Loucy (cell line): ENCODE measurements at regions not wholly inside any gene's neighbourhood (a gene's known extent, or its start where the extent isn't known, plus 50 kb on each side); places are given as distances from the start of the nearest gene placed in this dataset.

ENCODE experiments used
- H2AFZ ChIP-seq: fragments of 200-600 bp; sonication (generic); 2 replicates; pipeline ENCODE4 v1.6.0; 2016; ENCODE audit warnings: antibody characterized with exemption, mild to moderate bottlenecking, low read length, moderate library complexity
- H3F3A ChIP-seq: fragments of 200-600 bp; 2 replicates; pipeline ENCODE4 v1.6.0; 2016; ENCODE audit warnings: antibody characterized with exemption, low read depth, mild to moderate bottlenecking
- H3K27me3 ChIP-seq: fragments of 200-600 bp; sonication (generic); 2 replicates; pipeline ENCODE4 v1.6.1; 2014; ENCODE audit warnings: low read length, mild to moderate bottlenecking; ENCODE audit not compliant: insufficient read depth, poor library complexity, severe bottlenecking
- H3K36me3 ChIP-seq: fragments of 200-600 bp; sonication (generic); 2 replicates; pipeline ENCODE4 v1.6.1; 2016; ENCODE audit warnings: low read length; ENCODE audit not compliant: insufficient read depth
- H3K4me1 ChIP-seq: fragments of 200-600 bp; sonication (generic); 2 replicates; pipeline ENCODE4 v1.5.1; 2014; ENCODE audit warnings: low read length, mild to moderate bottlenecking; ENCODE audit not compliant: insufficient read depth, poor library complexity, severe bottlenecking
- H3K4me2 ChIP-seq: fragments of 200-600 bp; sonication (generic); 2 replicates; pipeline ENCODE4 v1.6.0; 2014; ENCODE audit warnings: antibody characterized with exemption, low read length, low read depth, mild to moderate bottlenecking; ENCODE audit not compliant: poor library complexity, severe bottlenecking
- H3K4me3 ChIP-seq: fragments of 200-600 bp; sonication (generic); 2 replicates; pipeline ENCODE4 v1.5.1; 2014; ENCODE audit warnings: low read length, mild to moderate bottlenecking, mixed read lengths; ENCODE audit not compliant: poor library complexity, severe bottlenecking
- H3K79me2 ChIP-seq: fragments of 200-600 bp; sonication (generic); 2 replicates; pipeline ENCODE4 v1.6.1; 2014; ENCODE audit warnings: low read length; ENCODE audit not compliant: insufficient read depth
- H3K9ac ChIP-seq: fragments of 200-600 bp; sonication (generic); 2 replicates; pipeline ENCODE4 v1.6.0; 2014; ENCODE audit warnings: mild to moderate bottlenecking, low read depth, low read length, moderate library complexity; ENCODE audit not compliant: poor library complexity, severe bottlenecking
- H3K9me2 ChIP-seq: fragments of 200-600 bp; sonication (generic); replicated peaks from 2 replicates; pipeline ENCODE4 v1.6.1; 2016; ENCODE audit warnings: low read depth, low read length, mixed read lengths
- H3K9me3 ChIP-seq: fragments of 200-600 bp; sonication (generic); 2 replicates; pipeline ENCODE4 v1.6.1; 2014; ENCODE audit warnings: mild to moderate bottlenecking, antibody characterized with exemption, low read length, low read depth; ENCODE audit not compliant: insufficient read depth
- H4K20me1 ChIP-seq: fragments of 200-600 bp; sonication (generic); 2 replicates; pipeline ENCODE4 v1.6.0; 2014; ENCODE audit warnings: antibody characterized with exemption, low read length, mild to moderate bottlenecking; ENCODE audit not compliant: insufficient read depth, poor library complexity, severe bottlenecking
- CTCF ChIP-seq: fragments of 200-600 bp; sonication (generic); conservative IDR thresholded peaks from 2 replicates; pipeline ENCODE4 v1.5.1; 2014; ENCODE audit warnings: mild to moderate bottlenecking, antibody characterized with exemption, low read length
- EZH2phosphoT487 ChIP-seq: fragments of 200-600 bp; IDR thresholded peaks from 2 replicates; pipeline ENCODE4 v1.6.1; 2018; ENCODE audit warnings: antibody characterized with exemption, mild to moderate bottlenecking, moderate library complexity, borderline replicate concordance

DNA sequence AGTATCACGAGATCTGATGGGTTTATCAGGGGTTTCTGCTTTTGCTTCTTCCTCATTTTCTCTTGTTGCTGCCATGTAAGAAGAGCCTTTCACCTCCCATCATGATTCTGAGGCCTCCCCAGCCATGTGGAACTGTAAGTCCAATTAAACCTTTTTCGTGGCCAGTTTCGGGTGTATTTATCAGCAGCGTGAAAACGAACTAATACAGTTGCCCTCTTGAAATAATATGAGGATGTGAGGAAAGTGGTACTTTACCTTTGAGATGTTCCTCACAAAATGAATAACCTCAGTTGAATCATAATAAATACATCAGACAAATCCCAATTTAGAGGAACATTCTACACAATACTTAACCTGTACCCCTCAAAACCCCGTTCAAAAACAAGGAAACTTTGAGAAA lies 356.4 kb downstream of the CPS1 start:
- H3K36me3 ChIP-seq: no peaks in the 10 kb centered on the region
- H3K9me3 ChIP-seq: no peaks in the 10 kb centered on the region
- H3F3A ChIP-seq: no peaks in the 10 kb centered on the region
- H3K9ac ChIP-seq: no peak overlapping the region
- H4K20me1 ChIP-seq: no peaks in the 10 kb centered on the region
- H2AFZ ChIP-seq: no peak overlapping the region
- no peak overlapping the region for H3K4me3 ChIP-seq
- TF ChIP-seq CTCF: no peak
- TF ChIP-seq EZH2phosphoT487: no peak
- H3K9me2 ChIP-seq: no peaks in the 10 kb centered on the region
- no peaks in the 10 kb centered on the region for H3K79me2 ChIP-seq
- no peaks in the 10 kb centered on the region for H3K4me1 ChIP-seq
- no peaks in the 10 kb centered on the region for H3K27me3 ChIP-seq
- no peak overlapping the region for H3K4me2 ChIP-seq

DNA sequence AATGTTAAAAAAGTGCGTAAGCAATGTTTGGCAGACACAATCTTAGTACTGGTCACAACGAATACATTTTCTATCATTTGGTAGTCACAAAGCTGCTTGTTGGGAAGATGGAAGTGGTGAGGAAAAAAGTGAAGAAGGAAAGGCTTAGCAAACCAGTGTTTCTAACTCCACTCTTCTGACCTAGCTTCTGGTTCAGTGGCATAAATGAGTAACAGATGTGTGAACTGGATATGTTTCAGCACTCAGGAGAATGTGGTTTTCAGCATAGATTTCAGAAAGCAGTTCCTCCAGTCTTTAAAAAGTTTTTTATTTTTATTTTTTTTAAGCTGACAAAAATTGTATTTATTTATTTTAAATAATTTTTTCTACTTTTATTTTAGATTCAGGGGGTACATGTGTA lies 357.1 kb downstream of the CPS1 start:
- no peak overlapping the region for H3K4me3 ChIP-seq
- H3K79me2 ChIP-seq: no peaks in the 10 kb centered on the region
- H3K4me1 ChIP-seq: no peaks in the 10 kb centered on the region
- no peak overlapping the region for H3K9ac ChIP-seq
- no peaks in the 10 kb centered on the region for H3F3A ChIP-seq
- TF ChIP-seq EZH2phosphoT487: no peak
- TF ChIP-seq CTCF: no peak
- no peaks in the 10 kb centered on the region for H4K20me1 ChIP-seq
- no peak overlapping the region for H3K4me2 ChIP-seq
- H3K9me2 ChIP-seq: no peaks in the 10 kb centered on the region
- H3K9me3 ChIP-seq: no peaks in the 10 kb centered on the region
- H3K36me3 ChIP-seq: no peaks in the 10 kb centered on the region
- no peak overlapping the region for H2AFZ ChIP-seq
- H3K27me3 ChIP-seq: no peaks in the 10 kb centered on the region

DNA sequence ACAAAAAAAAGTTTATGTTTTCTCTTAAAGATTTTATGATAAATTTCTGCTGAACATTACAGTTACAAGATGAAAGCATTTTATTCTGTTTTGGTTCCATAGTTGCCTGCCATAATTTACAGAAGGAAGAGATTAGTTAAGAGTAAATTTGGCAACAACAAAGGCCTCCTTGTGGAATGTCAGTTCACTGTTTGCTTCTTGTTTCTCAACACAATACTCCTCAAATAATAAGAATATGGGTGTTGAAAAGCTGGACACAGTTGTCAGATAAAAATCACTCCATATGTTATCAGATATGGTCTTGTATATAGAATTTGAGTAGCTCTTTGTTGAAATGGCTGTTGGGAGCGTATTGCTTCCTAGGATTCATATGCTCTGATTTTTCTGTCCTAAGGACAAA lies 359.5 kb downstream of the CPS1 start:
- Histone ChIP-seq H3F3A (no peaks in the 10 kb centered on the region), H3K27me3 (no peaks in the 10 kb centered on the region), H3K9ac (no peak overlapping the region), H3K79me2 (no peaks in the 10 kb centered on the region), H3K4me2 (no peak overlapping the region), H4K20me1 (no peaks in the 10 kb centered on the region), H3K9me2 (no peaks in the 10 kb centered on the region), H3K4me3 (no peak overlapping the region), H3K4me1 (no peaks in the 10 kb centered on the region), H3K36me3 (no peaks in the 10 kb centered on the region), H2AFZ (no peak overlapping the region), H3K9me3 (no peaks in the 10 kb centered on the region)
- TF ChIP-seq EZH2phosphoT487 (no peak), CTCF (no peak)
